Natural killer cell (primary cell): ENCODE measurements at regions not wholly inside any gene's neighbourhood (a gene's known extent, or its start where the extent isn't known, plus 50 kb on each side); places are given as distances from the start of the nearest gene placed in this dataset.
"Not testable (repeated sequence)": the region's sequence is repeated elsewhere in the genome, so short reads cannot be mapped to it uniquely, and the experiment has no call there.

Experiments
- ATAC-seq, 3 donors: fragments of 150-1000 bp in 2 of 3; fragments of 200-7000 bp in 1 of 3; cut with Tn5 transposase; 1 replicate in 1 of 3; 2 replicates in 2 of 3; pipeline ENCODE4 v1.10.0; 2021; ENCODE audit warnings: mild to moderate bottlenecking in 2 of 3, moderate library complexity in 2 of 3
- DNase-seq, 2 donors: peaks; one replicate each; pipeline versions ENCODE4 v3.0.0 to v3.0.0-alpha.2; 2013 to 2021; ENCODE audit warnings: mixed read lengths in 1 of 2
- H3K27ac ChIP-seq: one replicate; pipeline ENCODE4 v1.5.1; 2013; ENCODE audit warnings: mild to moderate bottlenecking, low read length
- H3K27me3 ChIP-seq: one replicate; pipeline ENCODE4 v1.6.1; 2013; ENCODE audit warnings: low read length; ENCODE audit not compliant: control insufficient read depth, insufficient read depth
- H3K36me3 ChIP-seq: one replicate; pipeline ENCODE4 v1.6.1; 2013; ENCODE audit warnings: low read length; ENCODE audit not compliant: control insufficient read depth, insufficient read depth
- H3K4me1 ChIP-seq: one replicate; pipeline ENCODE4 v1.6.1; 2013; ENCODE audit warnings: low read length; ENCODE audit not compliant: control insufficient read depth, insufficient read depth
- H3K4me3 ChIP-seq: one replicate; pipeline ENCODE4 v1.5.1; 2013; ENCODE audit warnings: low read length
- H3K9me3 ChIP-seq: one replicate; pipeline ENCODE4 v1.6.1; 2013; ENCODE audit warnings: low read length; ENCODE audit not compliant: control insufficient read depth, insufficient read depth
- H3K27ac Mint-ChIP-seq, 2 donors: one replicate each; pipeline ENCODE4 v1.8.0; 2022; ENCODE audit warnings: mild to moderate bottlenecking in 2 of 2, mixed read lengths in 2 of 2, moderate library complexity in 1 of 2
- H3K27me3 Mint-ChIP-seq, 2 donors: one replicate each; pipeline ENCODE4 v1.8.0; 2022; ENCODE audit warnings: low read depth in 2 of 2, mixed read lengths in 2 of 2
- H3K36me3 Mint-ChIP-seq: one replicate; pipeline ENCODE4 v1.8.0; 2022; ENCODE audit warnings: mixed read lengths
- H3K4me1 Mint-ChIP-seq, 2 donors: one replicate each; pipeline ENCODE4 v1.8.0; 2022; ENCODE audit warnings: mixed read lengths in 2 of 2
- H3K4me3 Mint-ChIP-seq: one replicate; pipeline ENCODE4 v1.8.0; 2022; ENCODE audit warnings: mild to moderate bottlenecking, moderate library complexity, mixed read lengths
- H3K9me3 Mint-ChIP-seq, 2 donors: one replicate each; pipeline ENCODE4 v1.8.0; 2022; ENCODE audit warnings: mixed read lengths in 2 of 2
- WGBS: methylation state at CpG from one replicate; pipeline ENCODE4 v1.1.7; 2013; ENCODE audit warnings: missing lambda C conversion rate; ENCODE audit not compliant: insufficient coverage; 5-methylcytosine and 5-hydroxymethylcytosine counted together
- intact Hi-C: fragments of 100-400 bp; cut with micrococcal nuclease; formaldehyde crosslinking; loops from one replicate; pipeline ENCODE4 v1.14.2; 2022

DNA sequence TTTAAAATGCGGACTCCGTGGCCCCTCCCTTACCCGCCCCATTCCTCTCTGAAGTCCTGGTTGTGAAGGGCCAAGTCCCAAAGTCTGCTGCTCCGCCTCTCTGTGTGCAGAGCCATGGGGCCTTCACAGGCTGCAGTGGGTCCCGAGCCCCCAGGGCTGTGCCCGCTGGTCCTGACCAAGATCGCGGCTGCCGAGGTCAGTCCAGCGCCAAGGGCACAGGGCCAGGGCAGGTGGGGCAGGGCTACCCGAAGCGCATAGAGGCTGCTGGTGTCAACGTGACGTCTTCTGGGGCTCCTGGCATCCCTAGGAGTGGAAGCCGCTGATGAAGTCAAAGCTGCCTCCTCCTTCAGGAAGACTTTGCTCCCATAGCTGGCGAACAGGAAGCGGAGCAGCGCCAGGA lies 858.8 kb downstream of the TUBA3C start:
- H3K27me3 Mint-ChIP-seq, H3K9me3 Mint-ChIP-seq, ATAC-seq, H3K4me3 Mint-ChIP-seq, H3K27me3 ChIP-seq, H3K27ac ChIP-seq, H3K4me1 Mint-ChIP-seq, DNase-seq, H3K36me3 Mint-ChIP-seq, H3K4me3 ChIP-seq, intact Hi-C loops, H3K9me3 ChIP-seq, H3K27ac Mint-ChIP-seq, H3K4me1 ChIP-seq, H3K36me3 ChIP-seq: not testable (repeated sequence)
- 76% methylated on average over 15 of the region's 18 CpGs for WGBS

- DNase-seq, H3K4me3 Mint-ChIP-seq, H3K9me3 Mint-ChIP-seq, H3K4me1 ChIP-seq, H3K27ac ChIP-seq, intact Hi-C loops, ATAC-seq, H3K27me3 ChIP-seq, H3K9me3 ChIP-seq, H3K27ac Mint-ChIP-seq, H3K36me3 ChIP-seq, H3K4me1 Mint-ChIP-seq, H3K4me3 ChIP-seq, H3K36me3 Mint-ChIP-seq, H3K27me3 Mint-ChIP-seq: not testable (repeated sequence)
Measured at GRCh38 chr13:18319653-18320052, 862.0 kb downstream of the TUBA3C start.

DNA sequence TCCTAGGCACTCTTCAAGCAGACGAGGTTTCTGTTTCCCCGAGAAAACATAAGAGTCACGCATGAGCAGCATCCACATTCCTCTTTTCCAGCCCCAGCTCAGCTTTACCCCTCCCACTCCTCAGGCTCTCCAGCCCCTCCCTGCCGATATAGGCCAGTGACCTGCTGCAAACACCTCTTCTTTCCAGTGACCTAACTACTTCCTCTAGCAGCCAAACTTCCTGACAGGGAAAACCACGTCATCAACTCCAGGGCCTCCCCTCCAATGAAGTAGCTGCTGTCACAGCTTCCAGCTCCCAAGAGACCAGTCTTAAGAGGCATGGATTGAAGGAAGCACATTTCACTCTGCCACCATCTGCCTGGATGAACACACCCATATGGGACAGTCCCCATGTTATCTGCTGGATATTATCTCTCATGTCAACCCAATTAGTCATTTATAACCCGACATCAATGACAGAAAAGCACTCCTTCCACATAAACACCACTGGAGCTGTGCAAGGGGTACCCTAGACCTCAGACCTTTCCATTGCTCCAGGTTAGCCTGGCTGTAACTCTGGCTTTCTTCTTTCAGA lies 878.3 kb downstream of the TUBA3C start:
- H3K36me3 Mint-ChIP-seq, H3K4me3 Mint-ChIP-seq, DNase-seq, H3K4me3 ChIP-seq, H3K4me1 ChIP-seq, H3K27me3 Mint-ChIP-seq, H3K36me3 ChIP-seq, ATAC-seq, H3K4me1 Mint-ChIP-seq, intact Hi-C loops, H3K27me3 ChIP-seq, H3K27ac Mint-ChIP-seq, H3K27ac ChIP-seq: not testable (repeated sequence)
- H3K9me3 ChIP-seq: peaks cover 13% of the 10 kb centered on the region
- peaks cover 9 to 10% of the 10 kb centered on the region in 2 donors for H3K9me3 Mint-ChIP-seq
- WGBS: 68% methylated on average over 6 of the region's 6 CpGs

DNA sequence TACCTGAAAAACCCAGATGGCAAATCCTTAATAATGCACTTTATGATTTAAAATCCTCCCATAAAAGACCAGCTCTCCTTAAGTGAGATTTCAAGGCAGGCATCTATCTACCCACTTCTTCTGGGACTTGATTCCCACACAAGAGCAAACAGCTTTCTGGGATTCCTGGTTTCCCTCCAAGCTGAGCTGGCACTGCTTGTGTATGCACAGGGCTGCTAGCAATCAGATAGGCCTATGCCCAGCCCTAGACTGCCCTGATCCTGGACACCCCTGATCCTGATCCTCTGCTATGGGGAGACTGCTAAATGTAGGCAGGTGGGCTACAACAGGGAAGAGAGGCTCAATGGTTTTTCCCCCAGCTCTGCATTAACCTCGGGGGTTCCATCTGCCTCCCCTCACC lies 880.7 kb downstream of the TUBA3C start:
- H3K4me1 ChIP-seq, intact Hi-C loops, H3K4me1 Mint-ChIP-seq, H3K27me3 ChIP-seq, H3K27ac ChIP-seq, H3K36me3 Mint-ChIP-seq, H3K36me3 ChIP-seq, H3K4me3 Mint-ChIP-seq, H3K27ac Mint-ChIP-seq, H3K27me3 Mint-ChIP-seq, DNase-seq, ATAC-seq, H3K4me3 ChIP-seq: not testable (repeated sequence)
- peaks cover 10 to 15% of the 10 kb centered on the region in 2 donors for H3K9me3 Mint-ChIP-seq
- WGBS: no CpG with 5 or more reads among the region's 1 CpG
- H3K9me3 ChIP-seq: peaks cover 13% of the 10 kb centered on the region

DNA sequence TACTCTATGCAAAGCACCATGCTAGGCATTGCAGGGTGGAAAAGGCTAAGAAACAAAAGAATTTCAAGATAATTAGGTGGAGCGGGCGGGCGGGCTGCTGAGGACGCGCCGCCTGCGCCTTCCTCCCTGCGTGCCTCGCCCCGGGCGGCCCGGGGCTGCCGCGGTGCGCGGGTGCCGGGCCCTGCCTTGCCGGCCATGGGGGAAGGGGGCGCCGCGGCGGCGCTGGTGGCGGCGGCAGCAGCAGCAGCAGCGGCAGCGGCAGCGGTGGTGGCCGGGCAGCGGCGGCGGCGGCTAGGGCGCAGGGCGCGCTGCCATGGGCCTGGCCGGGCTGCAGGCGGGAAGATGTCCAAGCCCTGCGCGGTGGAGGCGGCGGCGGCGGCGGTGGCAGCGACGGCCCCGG lies 884.3 kb downstream of the TUBA3C start:
- H3K4me1 Mint-ChIP-seq, ATAC-seq, H3K4me1 ChIP-seq, H3K9me3 ChIP-seq, H3K36me3 ChIP-seq, H3K27me3 ChIP-seq, H3K4me3 Mint-ChIP-seq, H3K27ac Mint-ChIP-seq, H3K36me3 Mint-ChIP-seq, H3K4me3 ChIP-seq, H3K9me3 Mint-ChIP-seq, intact Hi-C loops, H3K27me3 Mint-ChIP-seq, H3K27ac ChIP-seq: not testable (repeated sequence)
- 75% methylated on average over 48 of the region's 48 CpGs for WGBS
- peak in 1 of 2 donors; percentile 3 for DNase-seq

DNA sequence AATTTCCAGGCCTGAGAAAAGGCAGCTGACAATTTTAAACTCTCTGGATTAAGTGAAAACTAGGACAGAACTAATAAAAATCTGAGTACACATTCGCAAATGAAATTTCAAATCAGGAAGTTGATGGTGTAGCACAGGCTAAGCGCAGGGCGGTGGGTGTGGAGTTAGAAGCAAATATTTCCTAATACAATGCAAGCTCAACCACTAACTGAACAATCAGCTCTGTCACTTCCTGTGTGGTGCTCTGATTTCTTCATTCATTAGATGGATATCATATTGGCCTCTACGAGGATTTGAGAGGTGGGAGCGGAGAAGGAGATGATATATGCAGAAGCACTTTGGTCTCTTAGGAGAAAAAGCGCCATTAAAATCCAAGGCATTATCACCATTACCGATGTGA lies 885.0 kb downstream of the TUBA3C start:
- H3K9me3 Mint-ChIP-seq, H3K4me3 Mint-ChIP-seq, DNase-seq, H3K4me1 Mint-ChIP-seq, H3K4me1 ChIP-seq, H3K27ac Mint-ChIP-seq, H3K27ac ChIP-seq, intact Hi-C loops, H3K27me3 ChIP-seq, H3K27me3 Mint-ChIP-seq, H3K36me3 ChIP-seq, H3K4me3 ChIP-seq, H3K36me3 Mint-ChIP-seq, H3K9me3 ChIP-seq: not testable (repeated sequence)
- WGBS: 91% methylated on average over 3 of the region's 7 CpGs
- peak in 1 of 3 donors; percentile 49 for ATAC-seq

- ATAC-seq, DNase-seq, H3K36me3 Mint-ChIP-seq, H3K4me1 ChIP-seq, H3K9me3 Mint-ChIP-seq, H3K36me3 ChIP-seq, H3K4me1 Mint-ChIP-seq, H3K27me3 ChIP-seq, H3K27ac ChIP-seq, intact Hi-C loops, H3K9me3 ChIP-seq, H3K4me3 ChIP-seq, H3K27me3 Mint-ChIP-seq, H3K27ac Mint-ChIP-seq, H3K4me3 Mint-ChIP-seq: not testable (repeated sequence)
- WGBS: 78% methylated on average over 14 of the region's 17 CpGs
Measured at GRCh38 chr13:18294311-18294710, 887.3 kb downstream of the TUBA3C start.

DNA sequence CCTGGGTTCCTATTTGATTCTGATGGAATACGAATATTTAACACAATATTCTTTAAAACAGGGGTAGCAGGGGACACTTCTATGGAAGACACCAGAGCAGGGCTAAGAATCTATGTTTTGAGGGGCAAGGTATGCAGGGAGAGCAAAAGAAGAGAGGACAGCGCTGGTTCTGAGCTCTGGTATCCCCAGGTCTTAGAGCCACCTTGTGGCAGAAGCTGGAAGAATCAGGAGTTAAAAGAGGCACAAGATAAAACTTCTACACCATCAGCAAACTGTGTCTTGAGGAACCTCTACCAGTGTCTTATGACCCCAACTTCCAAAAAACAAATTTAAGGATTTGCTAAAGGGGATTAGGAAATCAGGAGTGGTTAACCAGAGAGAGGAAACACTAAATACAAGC lies 894.8 kb downstream of the TUBA3C start:
- H3K4me1 ChIP-seq, H3K4me3 Mint-ChIP-seq, intact Hi-C loops, H3K9me3 ChIP-seq, H3K36me3 Mint-ChIP-seq, H3K9me3 Mint-ChIP-seq, ATAC-seq, H3K4me1 Mint-ChIP-seq, H3K27ac ChIP-seq, H3K4me3 ChIP-seq, H3K27ac Mint-ChIP-seq, H3K36me3 ChIP-seq, H3K27me3 Mint-ChIP-seq, DNase-seq, H3K27me3 ChIP-seq: not testable (repeated sequence)
- WGBS: no CpG with 5 or more reads among the region's 2 CpGs
